Liver (tissue), 8 donors: ENCODE measurements at regions not wholly inside any gene's neighbourhood (a gene's known extent, or its start where the extent isn't known, plus 50 kb on each side); places are given as distances from the start of the nearest gene placed in this dataset.

Experiments used
- DNase-seq: peaks from one replicate; pipeline ENCODE4 v3.0.0-alpha.2; 2017; ENCODE audit warnings: low spot score
- H3K27ac ChIP-seq, 2 donors: one replicate each; pipeline ENCODE4 v1.7.0; 2013; ENCODE audit warnings: inconsistent platforms in 2 of 2, low read length in 2 of 2, control low read depth in 1 of 2, low read depth in 1 of 2, mild to moderate bottlenecking in 1 of 2
- H3K27me3 ChIP-seq, 4 donors: one replicate each; pipeline versions ENCODE4 v1.6.1 to v1.7.0; 2013; ENCODE audit warnings: low read length in 3 of 4, inconsistent platforms in 1 of 4, mild to moderate bottlenecking in 1 of 4, moderate library complexity in 1 of 4; ENCODE audit not compliant: control insufficient read depth in 4 of 4, insufficient read depth in 4 of 4
- H3K36me3 ChIP-seq, 4 donors: one replicate each; pipeline versions ENCODE4 v1.6.1 to v1.7.0; 2013; ENCODE audit warnings: low read length in 3 of 4, mild to moderate bottlenecking in 3 of 4, low read depth in 1 of 4, moderate library complexity in 1 of 4; ENCODE audit not compliant: control insufficient read depth in 4 of 4, insufficient read depth in 3 of 4
- H3K4me1 ChIP-seq, 4 donors: one replicate each; pipeline versions ENCODE4 v1.6.1 to v1.7.0; 2013; ENCODE audit warnings: low read length in 3 of 4, mild to moderate bottlenecking in 3 of 4, moderate library complexity in 1 of 4; ENCODE audit not compliant: control insufficient read depth in 4 of 4, insufficient read depth in 4 of 4
- H3K4me3 ChIP-seq, 3 donors: one replicate each; pipeline versions ENCODE4 v1.6.1 to v1.7.0; 2013; ENCODE audit warnings: low read length in 3 of 3, control low read depth in 1 of 3, low read depth in 1 of 3, mild to moderate bottlenecking in 1 of 3
- H3K9ac ChIP-seq, 2 donors: one replicate each; pipeline ENCODE4 v1.7.0; 2013; ENCODE audit warnings: low read length in 2 of 2, mild to moderate bottlenecking in 2 of 2, moderate library complexity in 2 of 2, control low read depth in 1 of 2, low read depth in 1 of 2
- H3K9me3 ChIP-seq, 4 donors: one replicate each; pipeline versions ENCODE4 v1.6.1 to v1.7.0; 2013; ENCODE audit warnings: low read length in 3 of 4; ENCODE audit not compliant: control insufficient read depth in 4 of 4
- EGR1 ChIP-seq, 2 donors: IDR thresholded peaks; 2 replicates each; pipeline ENCODE4 v1.6.1; 2016 to 2018; ENCODE audit warnings: antibody characterized with exemption in 2 of 2, low read depth in 2 of 2
- FOXA1 ChIP-seq: IDR thresholded peaks from 2 replicates; pipeline ENCODE4 v1.6.1; 2016; ENCODE audit warnings: antibody characterized with exemption
- FOXA2 ChIP-seq: IDR thresholded peaks from 2 replicates; pipeline ENCODE4 v1.6.1; 2016; ENCODE audit warnings: antibody characterized with exemption
- GABPA ChIP-seq, 2 donors: IDR thresholded peaks in 1 of 2; conservative IDR thresholded peaks in 1 of 2; 2 replicates each; pipeline ENCODE4 v1.6.1; 2016; ENCODE audit warnings: antibody characterized with exemption in 2 of 2, mild to moderate bottlenecking in 1 of 2, moderate library complexity in 1 of 2
- HNF4A ChIP-seq, 2 donors: conservative IDR thresholded peaks; 2 replicates each; pipeline ENCODE4 v1.6.1; 2016; ENCODE audit warnings: antibody characterized with exemption in 2 of 2, mild to moderate bottlenecking in 2 of 2
- HNF4G ChIP-seq: IDR thresholded peaks from 2 replicates; pipeline ENCODE4 v1.6.1; 2016; ENCODE audit warnings: antibody characterized with exemption
- JUND ChIP-seq, 2 donors: IDR thresholded peaks; 2 replicates each; pipeline ENCODE4 v1.6.1; 2016; ENCODE audit warnings: antibody characterized with exemption in 2 of 2
- NR2F2 ChIP-seq: IDR thresholded peaks from 2 replicates; pipeline ENCODE4 v1.6.1; 2016; ENCODE audit warnings: antibody characterized with exemption
- RAD21 ChIP-seq, 2 donors: IDR thresholded peaks; 2 replicates each; pipeline ENCODE4 v1.6.1; 2016; ENCODE audit warnings: antibody characterized with exemption in 2 of 2, mild to moderate bottlenecking in 2 of 2
- RXRA ChIP-seq, 2 donors: IDR thresholded peaks; 2 replicates each; pipeline ENCODE4 v1.6.1; 2017 to 2018; ENCODE audit warnings: antibody characterized with exemption in 2 of 2, mild to moderate bottlenecking in 1 of 2
- SP1 ChIP-seq: IDR thresholded peaks from 2 replicates; pipeline ENCODE4 v1.6.1; 2018; ENCODE audit warnings: antibody characterized with exemption, mild to moderate bottlenecking
- TAF1 ChIP-seq: conservative IDR thresholded peaks from 2 replicates; pipeline ENCODE4 v1.6.1; 2016; ENCODE audit warnings: antibody characterized with exemption, mild to moderate bottlenecking
- YY1 ChIP-seq: IDR thresholded peaks from 2 replicates; pipeline ENCODE4 v1.6.1; 2016; ENCODE audit warnings: antibody characterized with exemption, mild to moderate bottlenecking
- WGBS: extraction: QIAGEN DNeasy Blood & Tissue Kit; methylation state at CpG from one replicate; pipeline ENCODE4 v1.1.7; 2013; 5-methylcytosine and 5-hydroxymethylcytosine counted together
- TF ChIP-seq, protein P1 (sequence below): IDR thresholded peaks from 2 replicates; pipeline ENCODE4 v1.6.1; 2016; ENCODE audit warnings: antibody characterized with exemption
- TF ChIP-seq, protein P2 (sequence below): IDR thresholded peaks from 2 replicates; pipeline ENCODE4 v1.6.1; 2016; ENCODE audit warnings: antibody characterized with exemption
- TF ChIP-seq, protein P3 (sequence below): IDR thresholded peaks from 2 replicates; pipeline ENCODE4 v1.6.1; 2016; ENCODE audit warnings: antibody characterized with exemption, mild to moderate bottlenecking
- TF ChIP-seq, protein P4 (sequence below): IDR thresholded peaks from 2 replicates; pipeline ENCODE4 v1.6.1; 2016; ENCODE audit warnings: antibody characterized with exemption
- TF ChIP-seq, protein P5 (sequence below): fragments of 150-350 bp; IDR thresholded peaks from 2 replicates; pipeline ENCODE4 v1.5.1; 2017; ENCODE audit warnings: improper control_type of control experiment, low read depth, low read length; ENCODE audit not compliant: missing input control
- donor health status: healthy.
- donor health status: healthy.
- donor health status: healthy.
- donor health status: healthy.
- donor health status: healthy.

DNA sequence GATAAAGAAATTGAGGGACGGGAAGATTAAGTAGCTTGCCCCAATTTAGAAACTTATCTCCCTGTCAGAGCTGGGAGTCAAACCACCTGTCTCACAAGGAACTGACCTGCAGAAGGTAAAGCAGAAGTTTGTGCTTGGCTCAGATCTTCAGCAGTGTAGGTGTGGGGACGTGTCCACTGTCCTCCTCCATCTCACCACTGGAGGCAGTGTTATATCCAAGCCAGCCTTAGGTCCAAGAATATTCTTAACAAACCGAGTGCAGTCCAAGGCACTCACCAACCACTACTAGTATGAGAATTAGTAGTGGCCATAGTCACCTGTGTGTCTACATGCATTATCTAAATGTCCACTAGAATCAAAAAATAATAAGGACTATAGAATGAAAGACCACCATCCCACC is 86.3 kb upstream of the IRX1 start:
- H3K36me3 ChIP-seq = no peaks in the 10 kb centered on the region
- no peak overlapping the region for H3K27ac ChIP-seq
- WGBS = 81% methylated on average over 3 of the region's 3 CpGs
- H3K4me1 ChIP-seq = no peaks in the 10 kb centered on the region
- no peaks in the 10 kb centered on the region for H3K27me3 ChIP-seq
- TF ChIP-seq FOXA2 (no peak), SP1 (no peak), GABPA (IDR thresholded peaks at IDR 0.05 in 1 of 2, conservative IDR thresholded peaks at IDR 0.05 in 1 of 2) (no peak), YY1 (no peak)
- TF ChIP-seq, protein P1, sequence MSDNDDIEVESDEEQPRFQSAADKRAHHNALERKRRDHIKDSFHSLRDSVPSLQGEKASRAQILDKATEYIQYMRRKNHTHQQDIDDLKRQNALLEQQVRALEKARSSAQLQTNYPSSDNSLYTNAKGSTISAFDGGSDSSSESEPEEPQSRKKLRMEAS = no peak
- TF ChIP-seq, protein P2, sequence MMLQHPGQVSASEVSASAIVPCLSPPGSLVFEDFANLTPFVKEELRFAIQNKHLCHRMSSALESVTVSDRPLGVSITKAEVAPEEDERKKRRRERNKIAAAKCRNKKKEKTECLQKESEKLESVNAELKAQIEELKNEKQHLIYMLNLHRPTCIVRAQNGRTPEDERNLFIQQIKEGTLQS = no peak
- TF ChIP-seq, protein P3, sequence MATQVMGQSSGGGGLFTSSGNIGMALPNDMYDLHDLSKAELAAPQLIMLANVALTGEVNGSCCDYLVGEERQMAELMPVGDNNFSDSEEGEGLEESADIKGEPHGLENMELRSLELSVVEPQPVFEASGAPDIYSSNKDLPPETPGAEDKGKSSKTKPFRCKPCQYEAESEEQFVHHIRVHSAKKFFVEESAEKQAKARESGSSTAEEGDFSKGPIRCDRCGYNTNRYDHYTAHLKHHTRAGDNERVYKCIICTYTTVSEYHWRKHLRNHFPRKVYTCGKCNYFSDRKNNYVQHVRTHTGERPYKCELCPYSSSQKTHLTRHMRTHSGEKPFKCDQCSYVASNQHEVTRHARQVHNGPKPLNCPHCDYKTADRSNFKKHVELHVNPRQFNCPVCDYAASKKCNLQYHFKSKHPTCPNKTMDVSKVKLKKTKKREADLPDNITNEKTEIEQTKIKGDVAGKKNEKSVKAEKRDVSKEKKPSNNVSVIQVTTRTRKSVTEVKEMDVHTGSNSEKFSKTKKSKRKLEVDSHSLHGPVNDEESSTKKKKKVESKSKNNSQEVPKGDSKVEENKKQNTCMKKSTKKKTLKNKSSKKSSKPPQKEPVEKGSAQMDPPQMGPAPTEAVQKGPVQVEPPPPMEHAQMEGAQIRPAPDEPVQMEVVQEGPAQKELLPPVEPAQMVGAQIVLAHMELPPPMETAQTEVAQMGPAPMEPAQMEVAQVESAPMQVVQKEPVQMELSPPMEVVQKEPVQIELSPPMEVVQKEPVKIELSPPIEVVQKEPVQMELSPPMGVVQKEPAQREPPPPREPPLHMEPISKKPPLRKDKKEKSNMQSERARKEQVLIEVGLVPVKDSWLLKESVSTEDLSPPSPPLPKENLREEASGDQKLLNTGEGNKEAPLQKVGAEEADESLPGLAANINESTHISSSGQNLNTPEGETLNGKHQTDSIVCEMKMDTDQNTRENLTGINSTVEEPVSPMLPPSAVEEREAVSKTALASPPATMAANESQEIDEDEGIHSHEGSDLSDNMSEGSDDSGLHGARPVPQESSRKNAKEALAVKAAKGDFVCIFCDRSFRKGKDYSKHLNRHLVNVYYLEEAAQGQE = no peak
- H3K4me3 ChIP-seq = no peak overlapping the region
- H3K9ac ChIP-seq = no peak overlapping the region
- peaks cover 0 to 7% (median 3%) of the 10 kb centered on the region in 4 donors for H3K9me3 ChIP-seq
- no peak for DNase-seq

DNA sequence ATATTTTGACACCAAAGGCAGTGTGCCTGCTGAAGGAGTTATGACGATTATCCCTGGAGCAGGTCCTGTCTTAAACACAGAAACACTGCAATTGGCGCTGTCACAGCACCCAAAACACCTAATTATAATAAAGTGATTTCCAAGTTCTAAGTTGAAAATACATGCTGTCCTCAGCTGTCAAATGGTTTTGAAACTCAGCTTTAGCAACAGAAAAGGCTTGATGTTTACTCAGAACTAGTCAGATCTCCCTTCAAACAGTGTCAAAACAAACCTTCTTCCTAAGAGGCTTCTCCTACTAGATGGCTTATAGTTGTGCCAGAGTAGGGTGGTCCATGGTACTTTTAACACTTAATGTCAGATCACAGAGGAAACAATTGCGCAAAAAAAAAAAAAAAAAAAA is 87.2 kb upstream of the IRX1 start:
- Histone ChIP-seq H3K27ac (no peak overlapping the region), H3K9ac (no peak overlapping the region), H3K4me1 (no peaks in the 10 kb centered on the region), H3K27me3 (no peaks in the 10 kb centered on the region), H3K9me3 (peaks cover 0 to 7% (median 3%) of the 10 kb centered on the region in 4 donors), H3K4me3 (no peak overlapping the region), H3K36me3 (no peaks in the 10 kb centered on the region)
- 93% methylated on average over 3 of the region's 3 CpGs for WGBS
- no peak for TF ChIP-seq TAF1
- TF ChIP-seq, protein P4, sequence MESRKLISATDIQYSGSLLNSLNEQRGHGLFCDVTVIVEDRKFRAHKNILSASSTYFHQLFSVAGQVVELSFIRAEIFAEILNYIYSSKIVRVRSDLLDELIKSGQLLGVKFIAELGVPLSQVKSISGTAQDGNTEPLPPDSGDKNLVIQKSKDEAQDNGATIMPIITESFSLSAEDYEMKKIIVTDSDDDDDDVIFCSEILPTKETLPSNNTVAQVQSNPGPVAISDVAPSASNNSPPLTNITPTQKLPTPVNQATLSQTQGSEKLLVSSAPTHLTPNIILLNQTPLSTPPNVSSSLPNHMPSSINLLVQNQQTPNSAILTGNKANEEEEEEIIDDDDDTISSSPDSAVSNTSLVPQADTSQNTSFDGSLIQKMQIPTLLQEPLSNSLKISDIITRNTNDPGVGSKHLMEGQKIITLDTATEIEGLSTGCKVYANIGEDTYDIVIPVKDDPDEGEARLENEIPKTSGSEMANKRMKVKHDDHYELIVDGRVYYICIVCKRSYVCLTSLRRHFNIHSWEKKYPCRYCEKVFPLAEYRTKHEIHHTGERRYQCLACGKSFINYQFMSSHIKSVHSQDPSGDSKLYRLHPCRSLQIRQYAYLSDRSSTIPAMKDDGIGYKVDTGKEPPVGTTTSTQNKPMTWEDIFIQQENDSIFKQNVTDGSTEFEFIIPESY = no peak
- no peak for TF ChIP-seq FOXA2
- TF ChIP-seq SP1 = no peak
- no peak for TF ChIP-seq HNF4G
- TF ChIP-seq, protein P2 = no peak
- TF ChIP-seq RAD21 (IDR thresholded peaks at IDR 0.05) = no peak
- TF ChIP-seq, protein P1 = no peak
- TF ChIP-seq YY1 = no peak
- TF ChIP-seq, protein P3 = no peak
- TF ChIP-seq RXRA (IDR thresholded peaks at IDR 0.05) = no peak
- no peak for TF ChIP-seq EGR1 (IDR thresholded peaks at IDR 0.05; ENCODE audit: low read depth in 2 of 2)
- TF ChIP-seq NR2F2 = no peak
- TF ChIP-seq, protein P5, sequence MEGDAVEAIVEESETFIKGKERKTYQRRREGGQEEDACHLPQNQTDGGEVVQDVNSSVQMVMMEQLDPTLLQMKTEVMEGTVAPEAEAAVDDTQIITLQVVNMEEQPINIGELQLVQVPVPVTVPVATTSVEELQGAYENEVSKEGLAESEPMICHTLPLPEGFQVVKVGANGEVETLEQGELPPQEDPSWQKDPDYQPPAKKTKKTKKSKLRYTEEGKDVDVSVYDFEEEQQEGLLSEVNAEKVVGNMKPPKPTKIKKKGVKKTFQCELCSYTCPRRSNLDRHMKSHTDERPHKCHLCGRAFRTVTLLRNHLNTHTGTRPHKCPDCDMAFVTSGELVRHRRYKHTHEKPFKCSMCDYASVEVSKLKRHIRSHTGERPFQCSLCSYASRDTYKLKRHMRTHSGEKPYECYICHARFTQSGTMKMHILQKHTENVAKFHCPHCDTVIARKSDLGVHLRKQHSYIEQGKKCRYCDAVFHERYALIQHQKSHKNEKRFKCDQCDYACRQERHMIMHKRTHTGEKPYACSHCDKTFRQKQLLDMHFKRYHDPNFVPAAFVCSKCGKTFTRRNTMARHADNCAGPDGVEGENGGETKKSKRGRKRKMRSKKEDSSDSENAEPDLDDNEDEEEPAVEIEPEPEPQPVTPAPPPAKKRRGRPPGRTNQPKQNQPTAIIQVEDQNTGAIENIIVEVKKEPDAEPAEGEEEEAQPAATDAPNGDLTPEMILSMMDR = no peak
- no peak for TF ChIP-seq JUND (IDR thresholded peaks at IDR 0.05)
- no peak for TF ChIP-seq GABPA (IDR thresholded peaks at IDR 0.05 in 1 of 2, conservative IDR thresholded peaks at IDR 0.05 in 1 of 2)
- no peak for TF ChIP-seq HNF4A (conservative IDR thresholded peaks at IDR 0.05)
- no peak for TF ChIP-seq FOXA1
- no peak for DNase-seq
